Lung (tissue), 11 donors: ENCODE measurements at regions not wholly inside any gene's neighbourhood (a gene's known extent, or its start where the extent isn't known, plus 50 kb on each side); places are given as distances from the start of the nearest gene placed in this dataset.

Source experiments
- ATAC-seq: fragments of 200-7000 bp; cut with Tn5 transposase; one replicate; pipeline ENCODE4 v1.9.1; 2020; ENCODE audit warnings: moderate number of reproducible peaks; ENCODE audit not compliant: insufficient read depth, low FRiP score
- DNase-seq, 3 donors: peaks; one replicate each; pipeline ENCODE4 v3.0.0-alpha.2; 2013 to 2017
- H3K27ac ChIP-seq, 2 donors: one replicate each; pipeline ENCODE4 v1.5.1; 2013; ENCODE audit warnings: mild to moderate bottlenecking in 2 of 2, moderate library complexity in 2 of 2, control low read depth in 1 of 2, inconsistent platforms in 1 of 2, low read depth in 1 of 2, low read length in 1 of 2
- H3K27me3 ChIP-seq, 3 donors: one replicate each; pipeline ENCODE4 v1.5.1; 2013; ENCODE audit warnings: low read length in 2 of 3; ENCODE audit not compliant: control insufficient read depth in 3 of 3, insufficient read depth in 3 of 3
- H3K36me3 ChIP-seq, 4 donors: one replicate each; pipeline ENCODE4 v1.5.1; 2013; ENCODE audit warnings: low read length in 4 of 4, mild to moderate bottlenecking in 1 of 4, moderate library complexity in 1 of 4; ENCODE audit not compliant: control insufficient read depth in 4 of 4, insufficient read depth in 4 of 4
- H3K4me1 ChIP-seq, 5 donors: one replicate each; pipeline ENCODE4 v1.5.1; 2013; ENCODE audit warnings: low read length in 5 of 5, mild to moderate bottlenecking in 2 of 5, moderate library complexity in 1 of 5; ENCODE audit not compliant: control insufficient read depth in 5 of 5, insufficient read depth in 5 of 5
- H3K4me3 ChIP-seq: one replicate; pipeline ENCODE4 v1.5.1; 2013; ENCODE audit warnings: mild to moderate bottlenecking, control low read depth, moderate library complexity
- H3K9ac ChIP-seq, 2 donors: one replicate each; pipeline ENCODE4 v1.5.1; 2013; ENCODE audit warnings: low read length in 2 of 2, control low read depth in 1 of 2; ENCODE audit not compliant: insufficient read depth in 1 of 2
- H3K9me3 ChIP-seq, 4 donors: one replicate each; pipeline ENCODE4 v1.5.1; 2013; ENCODE audit warnings: low read length in 3 of 4, mild to moderate bottlenecking in 1 of 4, moderate library complexity in 1 of 4; ENCODE audit not compliant: control insufficient read depth in 4 of 4, insufficient read depth in 3 of 4
- WGBS, 2 donors: extraction: QIAGEN DNeasy Blood & Tissue Kit; methylation state at CpG; one replicate each; pipeline ENCODE4 v1.1.7; 2013; 5-methylcytosine and 5-hydroxymethylcytosine counted together
- TF ChIP-seq, protein P1 (sequence below): IDR thresholded peaks from 2 replicates; pipeline ENCODE4 v1.5.1; 2012; ENCODE audit warnings: mild to moderate bottlenecking; ENCODE audit errors: control extremely low read depth, extremely low read depth
- donor health status: control.
- donor health status: control.
- donor health status: Bipolar disorder and iron deficiency.
- donor health status: healthy.
- donor health status: DM: yes; HTN: yes; CAD: no.

DNA sequence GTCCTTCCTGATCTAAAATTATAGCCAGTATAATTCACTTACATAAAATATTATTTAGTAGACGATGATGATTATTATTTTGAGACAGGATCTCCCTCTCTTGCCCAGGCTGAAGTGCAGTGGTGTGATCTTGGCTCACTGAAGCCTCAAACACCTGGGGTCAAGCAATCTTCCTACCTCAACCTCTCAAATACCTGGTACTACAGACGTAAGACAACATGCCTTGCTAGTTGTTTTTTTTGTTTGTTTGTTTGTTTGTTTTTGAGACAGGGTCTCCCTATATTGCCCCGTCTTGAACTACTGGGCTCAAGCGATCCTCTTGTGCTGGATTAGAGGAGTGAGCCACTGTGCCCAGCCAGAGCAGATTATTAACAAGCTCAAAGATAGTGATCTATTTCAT lies 399.1 kb upstream of the ZNF804A start:
- no peak overlapping the region for H3K9ac ChIP-seq
- 87 to 92% methylated on average over 4 of the region's 4 CpGs for WGBS, 2 donors
- no peak overlapping the region for H3K4me3 ChIP-seq
- no peaks in the 10 kb centered on the region for H3K4me1 ChIP-seq
- H3K36me3 ChIP-seq = no peaks in the 10 kb centered on the region
- TF ChIP-seq, protein P1, sequence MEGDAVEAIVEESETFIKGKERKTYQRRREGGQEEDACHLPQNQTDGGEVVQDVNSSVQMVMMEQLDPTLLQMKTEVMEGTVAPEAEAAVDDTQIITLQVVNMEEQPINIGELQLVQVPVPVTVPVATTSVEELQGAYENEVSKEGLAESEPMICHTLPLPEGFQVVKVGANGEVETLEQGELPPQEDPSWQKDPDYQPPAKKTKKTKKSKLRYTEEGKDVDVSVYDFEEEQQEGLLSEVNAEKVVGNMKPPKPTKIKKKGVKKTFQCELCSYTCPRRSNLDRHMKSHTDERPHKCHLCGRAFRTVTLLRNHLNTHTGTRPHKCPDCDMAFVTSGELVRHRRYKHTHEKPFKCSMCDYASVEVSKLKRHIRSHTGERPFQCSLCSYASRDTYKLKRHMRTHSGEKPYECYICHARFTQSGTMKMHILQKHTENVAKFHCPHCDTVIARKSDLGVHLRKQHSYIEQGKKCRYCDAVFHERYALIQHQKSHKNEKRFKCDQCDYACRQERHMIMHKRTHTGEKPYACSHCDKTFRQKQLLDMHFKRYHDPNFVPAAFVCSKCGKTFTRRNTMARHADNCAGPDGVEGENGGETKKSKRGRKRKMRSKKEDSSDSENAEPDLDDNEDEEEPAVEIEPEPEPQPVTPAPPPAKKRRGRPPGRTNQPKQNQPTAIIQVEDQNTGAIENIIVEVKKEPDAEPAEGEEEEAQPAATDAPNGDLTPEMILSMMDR = no peak
- DNase-seq (no peak), ATAC-seq (no peak)
- H3K27me3 ChIP-seq = no peaks in the 10 kb centered on the region
- no peaks in the 10 kb centered on the region for H3K9me3 ChIP-seq
- H3K27ac ChIP-seq = no peak overlapping the region

DNA sequence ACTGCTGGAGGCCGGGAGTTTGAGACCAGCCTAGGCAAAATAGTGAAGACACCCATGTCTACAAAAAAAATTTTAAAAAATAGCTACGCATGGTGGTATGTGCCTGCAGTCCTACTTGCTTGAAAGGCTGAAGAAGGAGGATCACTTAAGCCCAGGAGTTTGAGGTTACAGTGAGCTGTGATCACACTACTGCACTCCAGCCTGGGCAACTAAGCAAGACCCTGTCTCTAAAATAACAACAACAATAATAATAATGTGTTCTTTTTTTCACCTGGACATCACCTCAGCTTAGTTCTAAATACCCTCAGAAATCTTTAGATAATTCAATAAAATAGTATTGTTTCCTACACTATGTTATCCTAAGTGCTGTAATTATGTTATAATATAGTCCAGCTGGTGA lies 397.1 kb upstream of the ZNF804A start:
- no peaks in the 10 kb centered on the region for H3K4me1 ChIP-seq
- H3K27ac ChIP-seq = no peak overlapping the region
- no peak overlapping the region for H3K4me3 ChIP-seq
- H3K27me3 ChIP-seq = no peaks in the 10 kb centered on the region
- TF ChIP-seq, protein P1 = no peak
- DNase-seq (no peak), ATAC-seq (no peak)
- H3K9ac ChIP-seq = no peak overlapping the region
- 89 to 97% methylated on average over 2 of the region's 2 CpGs for WGBS, 2 donors
- H3K9me3 ChIP-seq = no peaks in the 10 kb centered on the region
- no peaks in the 10 kb centered on the region for H3K36me3 ChIP-seq

DNA sequence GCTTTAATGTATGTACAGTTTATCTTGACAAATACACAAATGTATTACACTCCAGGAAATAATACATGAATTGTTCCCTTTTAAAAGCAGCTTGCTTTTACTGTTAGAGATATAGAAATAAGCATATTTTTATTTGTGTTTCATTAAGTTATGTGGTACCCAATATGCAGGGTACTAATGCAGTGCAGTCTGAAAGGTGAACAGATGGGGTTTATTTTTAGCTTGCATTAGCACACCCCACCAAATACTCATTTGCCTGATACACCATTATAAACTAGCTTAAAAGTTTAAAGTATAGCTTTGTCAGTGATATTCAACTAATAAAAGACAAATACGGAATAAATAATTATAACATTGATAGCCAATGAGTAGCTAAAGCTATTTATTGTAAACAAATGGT lies 394.7 kb upstream of the ZNF804A start:
- no peak overlapping the region for H3K9ac ChIP-seq
- no peak overlapping the region for H3K4me3 ChIP-seq
- H3K27ac ChIP-seq = no peak overlapping the region
- H3K9me3 ChIP-seq = no peaks in the 10 kb centered on the region
- no peaks in the 10 kb centered on the region for H3K4me1 ChIP-seq
- H3K27me3 ChIP-seq = no peaks in the 10 kb centered on the region
- 93 to 95% methylated on average over 1 of the region's 1 CpG for WGBS, 2 donors
- TF ChIP-seq, protein P1 = no peak
- H3K36me3 ChIP-seq = no peaks in the 10 kb centered on the region
- ATAC-seq (no peak), DNase-seq (no peak)

DNA sequence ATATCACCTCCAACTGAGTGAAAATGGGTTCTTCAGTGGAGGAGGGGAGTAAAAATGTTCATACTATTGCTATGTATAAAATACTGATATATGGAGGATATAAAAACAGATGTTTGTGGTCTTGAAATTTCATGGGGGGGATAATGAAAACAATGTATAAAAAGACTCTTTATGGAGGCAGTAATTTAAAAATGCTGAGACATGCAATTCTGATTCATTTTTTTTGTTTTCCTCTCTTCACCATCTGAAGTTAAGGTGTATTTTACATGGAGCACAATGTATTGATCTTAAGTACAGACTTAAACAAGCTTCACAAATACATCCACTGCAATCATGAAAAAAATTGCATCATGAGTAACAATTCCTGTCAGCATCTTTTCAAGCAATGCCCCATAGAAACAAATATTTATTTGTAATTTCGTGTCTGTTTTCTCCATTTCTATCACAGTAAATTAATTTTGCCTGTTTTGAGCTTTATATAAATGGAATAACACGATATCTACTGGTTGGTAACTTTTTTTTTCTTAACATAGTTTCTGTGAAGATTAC lies 393.2 kb upstream of the ZNF804A start:
- no peak for ATAC-seq
- no peak overlapping the region for H3K9ac ChIP-seq
- H3K4me3 ChIP-seq = no peak overlapping the region
- H3K27me3 ChIP-seq = no peaks in the 10 kb centered on the region
- H3K4me1 ChIP-seq = no peaks in the 10 kb centered on the region
- 68 to 71% methylated on average over 2 of the region's 2 CpGs for WGBS, 2 donors
- TF ChIP-seq, protein P1 = no peak
- H3K9me3 ChIP-seq = no peaks in the 10 kb centered on the region
- H3K27ac ChIP-seq = no peak overlapping the region
- DNase-seq = no peak
- no peaks in the 10 kb centered on the region for H3K36me3 ChIP-seq
